ENCODE measurements at regions not wholly inside any gene's neighbourhood (a gene's known extent, or its start where the extent isn't known, plus 50 kb on each side); places are given as distances from the start of the nearest gene placed in this dataset.

- no peak for TF ChIP-seq EZH2phosphoT487 (IDR thresholded peaks at IDR 0.05)
- TF ChIP-seq CTCF (IDR thresholded peaks at IDR 0.05) = no peak
- TF ChIP-seq EZH2 (IDR thresholded peaks at IDR 0.05) = no peak
- H3K4me1 ChIP-seq = no peaks in the 10 kb centered on the region
Measured at GRCh38 chr10:30256084-30256483, 93.0 kb downstream of the MTPAP start.

GRCh38 chr10:30254926-30255325 lies 94.2 kb downstream of the MTPAP start:
- H3K27ac ChIP-seq = no peak overlapping the region
- no peaks in the 10 kb centered on the region for H3F3A ChIP-seq (ENCODE audit: low read depth)
- no peak for TF ChIP-seq EZH2 (IDR thresholded peaks at IDR 0.05)
- no peak for TF ChIP-seq CTCF (IDR thresholded peaks at IDR 0.05)
- TF ChIP-seq EZH2phosphoT487 (IDR thresholded peaks at IDR 0.05) = no peak
- H3K9ac ChIP-seq = no peak overlapping the region
- no peaks in the 10 kb centered on the region for H3K36me3 ChIP-seq
- H3K4me3 ChIP-seq = no peak overlapping the region
- H3K4me3 Mint-ChIP-seq = no peak overlapping the region
- H3K27me3 Mint-ChIP-seq (ENCODE audit: insufficient read depth, low read depth) = no peaks in the 10 kb centered on the region
- no peak overlapping the region for H3K27ac Mint-ChIP-seq
- H2AFZ ChIP-seq (replicated peaks) = no peak overlapping the region
- peaks cover 9% of the 10 kb centered on the region for H3K9me3 Mint-ChIP-seq
- H3K36me3 Mint-ChIP-seq = no peaks in the 10 kb centered on the region
- H3K9me3 ChIP-seq (ENCODE audit: low read depth) = peaks cover 6% of the 10 kb centered on the region
- DNase-seq (ENCODE audit: low spot score) = no peak
- H4K20me1 ChIP-seq (ENCODE audit: low read depth) = no peaks in the 10 kb centered on the region
- H3K27me3 ChIP-seq = no peaks in the 10 kb centered on the region
- H3K4me1 Mint-ChIP-seq = no peaks in the 10 kb centered on the region
- H3K4me2 ChIP-seq = no peak overlapping the region
- H3K79me2 ChIP-seq (ENCODE audit: low read depth) = no peaks in the 10 kb centered on the region
- no peaks in the 10 kb centered on the region for H3K4me1 ChIP-seq

More at GRCh38 chr10:30256084-30256483, 93.0 kb downstream of the MTPAP start:
- Histone ChIP-seq H4K20me1 (ENCODE audit: low read depth) (no peaks in the 10 kb centered on the region), H3K79me2 (ENCODE audit: low read depth) (no peaks in the 10 kb centered on the region), H3F3A (ENCODE audit: low read depth) (no peaks in the 10 kb centered on the region), H2AFZ (replicated peaks) (no peak overlapping the region), H3K4me2 (no peak overlapping the region), H3K4me3 (no peak overlapping the region), H3K27me3 (no peaks in the 10 kb centered on the region), H3K27ac (no peak overlapping the region), H3K9me3 (ENCODE audit: low read depth) (peaks cover 6% of the 10 kb centered on the region), H3K9ac (no peak overlapping the region), H3K36me3 (no peaks in the 10 kb centered on the region)
- H3K27ac Mint-ChIP-seq = no peak overlapping the region
- H3K9me3 Mint-ChIP-seq = peaks cover 9% of the 10 kb centered on the region
- no peak for DNase-seq (ENCODE audit: low spot score)
- H3K4me3 Mint-ChIP-seq = no peak overlapping the region
- H3K36me3 Mint-ChIP-seq = no peaks in the 10 kb centered on the region
- no peaks in the 10 kb centered on the region for H3K4me1 Mint-ChIP-seq
- H3K27me3 Mint-ChIP-seq (ENCODE audit: insufficient read depth, low read depth) = no peaks in the 10 kb centered on the region

GRCh38 chr10:30248728-30249127 lies 100.3 kb downstream of the MTPAP start:
- no peak for TF ChIP-seq EZH2 (IDR thresholded peaks at IDR 0.05)
- no peak for TF ChIP-seq EZH2phosphoT487 (IDR thresholded peaks at IDR 0.05)
- no peak for TF ChIP-seq CTCF (IDR thresholded peaks at IDR 0.05)
- no peaks in the 10 kb centered on the region for H3K79me2 ChIP-seq (ENCODE audit: low read depth)
- H3K27me3 ChIP-seq = no peaks in the 10 kb centered on the region
- H3F3A ChIP-seq (ENCODE audit: low read depth) = no peaks in the 10 kb centered on the region
- no peaks in the 10 kb centered on the region for H4K20me1 ChIP-seq (ENCODE audit: low read depth)
- no peak overlapping the region for H3K9ac ChIP-seq
- peaks cover 2% of the 10 kb centered on the region for H3K27me3 Mint-ChIP-seq (ENCODE audit: insufficient read depth, low read depth)
- H3K9me3 Mint-ChIP-seq = peaks cover 4% of the 10 kb centered on the region
- H3K4me3 ChIP-seq = no peak overlapping the region
- no peaks in the 10 kb centered on the region for H3K36me3 Mint-ChIP-seq
- H3K27ac ChIP-seq = no peak overlapping the region
- DNase-seq (ENCODE audit: low spot score) = no peak
- H3K27ac Mint-ChIP-seq = no peak overlapping the region
- no peak overlapping the region for H3K4me2 ChIP-seq
- H2AFZ ChIP-seq (replicated peaks) = no peak overlapping the region
- H3K36me3 ChIP-seq = no peaks in the 10 kb centered on the region
- H3K9me3 ChIP-seq (ENCODE audit: low read depth) = peaks cover 6% of the 10 kb centered on the region
- H3K4me1 ChIP-seq = no peaks in the 10 kb centered on the region
- peaks cover 2% of the 10 kb centered on the region for H3K4me1 Mint-ChIP-seq
- no peak overlapping the region for H3K4me3 Mint-ChIP-seq
